ENCODE measurements at regions not wholly inside any gene's neighbourhood (a gene's known extent, or its start where the extent isn't known, plus 50 kb on each side); places are given as distances from the start of the nearest gene placed in this dataset.
"Not testable (repeated sequence)": the region's sequence is repeated elsewhere in the genome, so short reads cannot be mapped to it uniquely, and the experiment has no call there.

DNA sequence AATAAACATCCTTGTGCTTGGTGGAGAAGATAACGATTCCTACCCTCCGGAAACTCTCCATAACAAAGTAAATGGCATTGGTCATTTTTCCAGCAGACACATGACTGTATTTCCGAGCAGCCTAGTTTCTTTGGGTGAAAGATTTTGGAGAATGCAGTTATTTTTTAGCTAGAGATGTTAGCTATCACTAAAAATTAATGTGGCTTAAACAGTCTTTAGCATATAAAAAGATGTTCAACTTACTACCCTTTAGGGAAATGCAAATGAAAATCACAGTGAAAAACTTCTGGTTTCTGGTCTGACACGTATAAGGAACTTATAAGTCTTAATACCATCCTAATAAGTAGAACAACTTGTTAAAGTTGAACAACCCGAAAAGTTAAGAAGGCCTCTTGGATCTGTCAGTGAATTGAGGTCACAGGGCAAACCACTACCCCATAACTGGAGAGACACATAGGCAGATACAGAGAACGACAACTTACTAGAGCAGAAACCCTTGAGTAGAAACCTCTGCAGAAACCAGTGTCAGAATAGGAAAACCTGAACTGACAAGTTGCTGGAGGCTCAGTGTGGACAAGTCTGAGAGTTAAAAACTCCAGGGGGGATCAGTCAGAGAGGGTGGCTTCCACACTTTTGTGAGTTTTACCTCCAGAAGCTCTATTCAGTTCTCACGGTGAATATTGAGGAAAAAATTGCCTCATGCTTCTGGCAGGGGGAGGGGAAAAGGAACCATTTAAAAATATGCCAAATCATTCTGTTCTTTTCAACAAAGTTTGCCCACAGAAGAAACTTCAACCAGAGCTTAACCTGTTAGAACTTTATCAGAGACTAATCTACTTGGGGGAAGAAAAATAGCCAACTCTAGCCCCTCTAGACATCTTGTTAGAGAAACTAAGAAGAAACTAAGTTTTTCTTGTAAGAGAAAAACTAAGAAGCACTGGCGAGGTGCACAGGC is 325.2 kb upstream of the RPS23 start:
- DNase-seq (ENCODE audit: low spot score), result no peak

- no peak for DNase-seq (ENCODE audit: low spot score)
Measured at GRCh38 chr5:82601861-82602260, 323.7 kb upstream of the RPS23 start.

- no peak for DNase-seq (ENCODE audit: low spot score)
Measured at GRCh38 chr5:82601077-82601476, 322.9 kb upstream of the RPS23 start.

- no peak for DNase-seq (ENCODE audit: low spot score)
Measured at GRCh38 chr5:82599692-82600091, 321.5 kb upstream of the RPS23 start.

DNA sequence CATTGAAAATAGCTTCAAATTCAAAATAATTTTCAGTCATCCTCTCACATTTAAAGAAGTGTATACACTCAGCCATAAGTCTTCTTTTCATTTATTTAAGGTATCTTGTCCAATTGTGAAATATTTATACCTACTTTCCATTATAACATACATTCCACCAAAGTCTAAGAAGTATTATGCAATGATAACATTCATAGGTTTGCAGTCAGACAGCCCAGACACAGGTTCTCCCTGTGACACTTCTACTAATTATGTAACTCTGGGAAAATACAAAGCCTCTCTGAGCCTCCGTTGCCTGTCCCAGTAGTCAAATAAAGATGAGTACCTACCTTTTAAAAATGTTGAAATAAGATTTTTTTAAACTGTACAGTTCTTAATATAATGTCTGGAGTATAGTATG is 320.9 kb upstream of the RPS23 start:
- DNase-seq (ENCODE audit: low spot score), result no peak

DNA sequence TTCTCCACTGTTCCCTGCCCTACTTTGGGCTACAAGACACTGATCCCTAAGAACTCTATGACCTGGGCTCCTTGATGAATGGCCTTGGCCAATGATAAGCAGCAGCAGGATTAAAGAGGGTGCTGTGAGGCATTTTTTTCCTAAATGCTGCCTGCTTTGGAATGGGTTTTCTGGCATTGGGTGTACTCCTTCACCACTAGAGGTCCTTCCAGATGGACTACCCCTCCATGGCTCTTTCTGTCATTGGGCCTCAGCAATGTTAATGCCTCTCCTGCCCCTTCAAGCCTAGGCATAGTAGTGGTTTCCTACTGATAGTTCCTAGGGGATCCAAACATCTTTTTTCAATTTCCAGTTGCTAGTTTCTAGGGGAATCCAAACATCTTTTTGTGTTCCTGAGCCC is 319.3 kb upstream of the RPS23 start:
- peak; percentile 9 for DNase-seq (ENCODE audit: low spot score)

DNA sequence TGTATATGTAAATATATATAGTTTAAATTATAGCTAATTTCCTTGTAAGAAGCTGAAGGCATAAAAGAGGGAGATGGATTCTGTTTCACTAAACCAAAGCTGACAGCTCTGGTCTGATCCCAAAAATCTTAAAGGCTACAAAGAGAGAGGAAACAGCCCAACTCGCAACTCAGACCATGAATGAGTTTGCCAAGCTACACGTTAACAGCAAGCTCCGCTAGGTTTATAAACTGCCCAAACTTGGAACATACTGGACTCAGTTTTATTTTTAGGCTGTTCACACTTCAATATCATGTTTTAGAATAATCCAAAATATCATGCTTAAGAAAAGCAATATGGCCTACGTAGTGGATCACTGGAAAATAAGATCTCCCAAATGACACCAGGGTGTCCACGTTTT is 318.3 kb upstream of the RPS23 start:
- DNase-seq (ENCODE audit: low spot score), result no peak

DNA sequence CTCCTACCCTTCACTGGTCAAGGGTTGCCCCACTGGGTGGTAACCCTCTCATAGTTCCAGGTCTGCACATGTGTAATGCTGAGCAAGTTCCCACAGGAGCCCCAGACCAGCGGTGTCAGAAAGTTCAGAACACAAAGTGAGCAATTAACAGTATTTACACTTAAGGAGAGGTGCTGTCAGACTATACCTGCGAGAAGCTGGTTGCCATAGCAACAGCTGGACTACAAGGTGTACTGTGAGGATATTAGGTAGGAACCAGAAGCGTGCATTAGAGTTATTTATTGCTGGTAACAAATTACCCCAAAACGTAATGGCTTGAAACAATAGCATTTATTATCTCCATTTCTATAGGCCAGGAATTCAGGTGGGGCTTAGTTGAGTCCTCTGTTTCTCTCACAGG is 317.0 kb upstream of the RPS23 start:
- no peak for DNase-seq (ENCODE audit: low spot score)

DNA sequence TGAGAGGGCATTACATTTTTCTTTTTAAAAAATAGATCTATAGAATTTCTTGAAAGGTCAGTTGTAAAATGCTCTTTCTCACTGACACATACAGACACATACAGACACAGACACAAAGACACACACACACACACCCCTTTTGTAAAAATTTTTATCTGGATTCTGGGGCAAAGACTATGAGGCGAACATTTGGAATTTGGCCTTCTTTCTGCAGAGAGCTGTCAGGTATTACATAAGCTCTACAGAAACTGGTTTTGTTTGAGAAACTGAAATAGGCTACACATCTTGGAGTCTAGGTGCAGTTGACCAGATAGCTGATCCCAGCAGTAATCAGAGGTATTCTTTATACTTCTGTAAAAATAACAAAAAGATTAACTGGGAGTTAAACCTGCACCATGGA is 315.9 kb upstream of the RPS23 start:
- no peak for DNase-seq (ENCODE audit: low spot score)

- DNase-seq (ENCODE audit: low spot score), result no peak
Measured at GRCh38 chr5:82593481-82593880, 315.3 kb upstream of the RPS23 start.

DNA sequence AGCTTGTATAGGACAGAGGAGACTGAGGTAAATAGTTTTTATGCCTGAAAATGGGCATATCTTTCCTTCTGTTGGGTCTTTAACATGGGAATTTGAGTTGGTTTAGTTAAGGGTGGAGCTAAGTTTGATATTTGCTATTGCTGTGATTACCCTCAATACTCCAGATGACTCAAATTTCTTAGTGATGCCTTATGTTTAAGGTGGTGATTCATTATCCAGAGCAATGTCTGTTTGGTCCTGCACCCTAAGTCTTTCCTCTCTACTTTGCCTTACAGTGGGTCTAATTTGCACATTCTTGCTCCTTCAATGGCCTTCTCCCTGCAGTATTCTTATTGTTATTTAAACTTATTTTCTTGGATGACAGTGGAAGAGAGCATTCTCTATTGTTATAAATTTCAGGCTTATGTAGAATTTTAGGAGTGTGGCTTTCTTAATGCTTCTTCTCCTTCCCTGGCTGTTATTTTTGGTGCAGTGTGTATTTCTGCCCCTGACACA is 312.9 kb upstream of the RPS23 start:
- no peak for DNase-seq (ENCODE audit: low spot score)

DNA sequence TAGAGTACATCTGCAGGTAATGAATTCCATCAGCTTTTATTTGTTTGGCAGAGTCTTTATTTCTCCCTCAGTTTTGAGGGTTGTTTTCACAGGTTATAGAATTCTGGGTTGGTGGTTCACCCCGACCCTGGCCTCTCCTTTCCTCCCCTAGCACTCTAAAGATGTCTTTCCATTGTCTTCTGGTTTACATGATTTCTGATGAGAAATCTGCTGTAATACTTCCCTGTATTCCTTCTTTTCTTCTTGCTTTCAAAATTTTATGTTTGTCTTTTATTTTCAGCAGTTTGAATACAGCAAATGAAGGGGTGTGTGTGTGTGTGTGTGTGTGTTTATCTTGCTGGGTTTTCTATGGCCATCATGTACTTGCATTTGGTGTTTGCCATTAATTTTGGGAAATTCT is 312.0 kb upstream of the RPS23 start:
- no peak for DNase-seq (ENCODE audit: low spot score)

DNA sequence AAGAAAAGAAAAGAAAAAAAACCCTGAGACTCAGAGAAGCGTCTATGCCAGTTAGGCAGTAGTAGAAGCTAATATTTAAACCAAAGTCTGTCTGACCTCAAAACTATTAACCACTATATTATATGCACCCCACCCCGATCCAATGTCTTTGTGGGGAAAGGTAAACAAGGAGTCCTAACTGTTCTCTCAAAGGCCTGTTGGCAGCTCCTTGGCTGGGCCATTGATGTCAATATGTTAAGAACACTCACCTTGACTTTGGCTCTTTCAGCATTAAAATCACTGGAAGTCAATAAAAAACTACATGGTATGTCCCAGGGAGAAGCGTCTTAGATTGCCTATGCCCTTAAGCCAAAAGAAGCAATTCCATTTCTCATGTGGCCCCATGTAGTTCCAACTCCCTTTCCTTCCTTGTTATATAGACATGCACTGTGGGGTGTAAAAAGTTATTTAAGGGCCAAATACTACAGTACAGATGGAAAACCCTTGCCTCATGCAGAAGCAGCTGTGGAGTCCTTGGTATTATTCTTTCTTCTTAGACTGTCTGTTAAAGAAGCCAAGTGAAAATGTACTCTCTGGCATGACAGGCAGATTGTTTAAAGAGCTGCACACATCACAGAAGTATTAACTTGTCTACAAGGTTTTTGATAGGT is 308.6 kb upstream of the RPS23 start:
- DNase-seq (ENCODE audit: low spot score), result no peak

DNA sequence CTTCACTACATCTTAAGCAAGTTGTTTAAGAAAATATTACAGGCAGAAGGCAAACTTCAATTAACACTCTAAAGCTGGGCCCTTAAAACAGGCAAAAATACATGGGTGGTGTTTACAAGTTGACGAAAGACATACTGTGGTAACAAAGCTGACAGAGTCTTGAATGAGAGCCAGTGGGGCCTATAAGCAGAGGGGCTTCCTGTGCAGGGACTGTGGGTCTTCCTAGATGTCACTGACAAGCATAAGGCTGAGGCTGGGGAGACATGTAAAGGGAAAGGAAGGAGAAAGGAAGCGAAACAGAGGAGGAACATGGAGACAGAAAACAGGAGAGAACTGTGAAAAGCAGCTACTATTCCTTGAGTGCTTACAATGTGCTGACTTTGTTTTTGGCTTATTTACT is 308.0 kb upstream of the RPS23 start:
- DNase-seq (ENCODE audit: low spot score), result no peak

- DNase-seq (ENCODE audit: low spot score), result no peak
Measured at GRCh38 chr5:82584631-82585030, 306.5 kb upstream of the RPS23 start.

DNA sequence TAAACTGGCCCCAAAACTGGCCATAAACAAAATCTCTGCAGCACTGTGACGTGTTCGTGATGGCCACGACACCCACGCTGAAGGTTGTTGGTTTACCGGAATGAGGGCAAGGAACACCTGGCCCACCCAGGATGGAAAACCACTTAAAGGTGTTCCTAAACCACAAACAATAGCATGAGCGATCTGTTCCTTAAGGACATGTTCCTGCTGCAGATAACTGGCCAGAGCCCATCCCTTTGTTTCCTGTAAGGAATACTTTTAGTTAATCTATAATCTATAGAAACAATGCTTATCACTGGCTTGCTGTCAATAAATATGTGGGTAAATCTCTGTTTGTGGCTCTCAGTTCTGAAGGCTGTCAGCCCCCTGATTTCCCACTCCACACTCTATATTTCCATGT is 305.2 kb upstream of the RPS23 start:
- DNase-seq (ENCODE audit: low spot score), result not testable (repeated sequence)

DNA sequence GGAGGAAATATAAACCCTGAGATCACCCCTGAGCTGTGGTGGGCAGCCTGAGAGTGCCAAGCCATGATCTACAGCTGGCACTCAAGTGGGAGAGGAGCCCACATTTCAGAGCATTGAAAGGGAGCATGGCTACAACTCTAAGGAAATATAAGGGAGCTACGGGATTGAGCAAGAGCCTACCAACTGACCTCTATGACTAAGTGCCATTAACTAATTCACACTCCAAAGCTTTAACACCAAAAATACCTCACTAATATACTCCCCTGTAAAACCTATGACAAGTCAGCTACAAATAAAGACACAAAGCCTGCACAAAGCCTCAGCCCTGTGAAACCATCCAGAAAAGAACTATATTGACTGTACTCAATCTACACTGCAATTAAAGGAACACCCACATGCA is 286.8 kb upstream of the RPS23 start:
- no peak for DNase-seq (ENCODE audit: low spot score)

GRCh38 chr5:82563745-82564144 is 285.6 kb upstream of the RPS23 start:
- no peak for DNase-seq (ENCODE audit: low spot score)

- DNase-seq (ENCODE audit: low spot score), result no peak
Measured at GRCh38 chr5:82562696-82563240, 284.6 kb upstream of the RPS23 start.

GRCh38 chr5:82561797-82562196 is 283.6 kb upstream of the RPS23 start:
- no peak for DNase-seq (ENCODE audit: low spot score)

DNA sequence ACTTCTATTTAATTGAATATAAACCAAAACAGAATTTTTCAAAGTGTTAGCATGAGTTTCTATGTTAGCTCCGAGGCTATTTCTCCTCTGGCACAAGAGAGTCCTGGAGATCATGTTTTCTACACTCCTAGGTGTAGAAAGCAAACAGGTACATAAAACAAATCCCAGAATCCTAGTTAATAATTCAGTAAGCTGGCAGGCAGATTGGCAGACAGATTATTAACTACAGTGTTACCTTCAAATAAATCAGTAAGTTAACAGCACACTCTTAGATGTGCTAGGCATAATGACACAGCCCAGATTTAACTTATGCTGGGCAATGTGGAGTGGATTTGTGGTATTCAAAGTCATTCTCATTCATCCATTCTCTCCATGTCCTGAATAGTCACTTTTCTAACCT is 282.8 kb upstream of the RPS23 start:
- no peak for DNase-seq (ENCODE audit: low spot score)

- no peak for DNase-seq (ENCODE audit: low spot score)
Measured at GRCh38 chr5:82560561-82560960, 282.4 kb upstream of the RPS23 start.

GRCh38 chr5:82551840-82552385 is 273.8 kb upstream of the RPS23 start:
- no peak for DNase-seq (ENCODE audit: low spot score)

Data from COLO829 (cell line).